H9 (cell line): ENCODE measurements at regions not wholly inside any gene's neighbourhood (a gene's known extent, or its start where the extent isn't known, plus 50 kb on each side); places are given as distances from the start of the nearest gene placed in this dataset.

Source experiments
- DNase-seq: peaks from one replicate; pipeline ENCODE4 v3.0.0-alpha.2; 2017
- H2AFZ ChIP-seq: one replicate; pipeline ENCODE4 v1.6.1; 2013; ENCODE audit warnings: mild to moderate bottlenecking, low read length, control low read depth, moderate library complexity
- H2AK5ac ChIP-seq: 2 replicates; pipeline ENCODE4 v1.6.1; 2013; ENCODE audit warnings: low read length, control low read depth, mixed read lengths; ENCODE audit not compliant: insufficient read length
- H2BK120ac ChIP-seq: one replicate; pipeline ENCODE4 v1.6.1; 2013; ENCODE audit warnings: low read depth, mild to moderate bottlenecking, low read length, control low read depth, inconsistent platforms; ENCODE audit not compliant: poor library complexity, severe bottlenecking
- H2BK12ac ChIP-seq: 2 replicates; pipeline ENCODE4 v1.6.1; 2013; ENCODE audit warnings: low read length, control low read depth, mixed read lengths, low read depth; ENCODE audit not compliant: insufficient read length
- H2BK15ac ChIP-seq: 2 replicates; pipeline ENCODE4 v1.6.1; 2013; ENCODE audit warnings: low read depth, low read length, control low read depth
- H2BK20ac ChIP-seq: one replicate; pipeline ENCODE4 v1.6.1; 2013; ENCODE audit warnings: low read depth, mild to moderate bottlenecking, low read length, control low read depth, inconsistent platforms; ENCODE audit not compliant: poor library complexity, severe bottlenecking
- H2BK5ac ChIP-seq: 2 replicates; pipeline ENCODE4 v1.6.1; 2013; ENCODE audit warnings: low read length, control low read depth, mixed read lengths; ENCODE audit not compliant: insufficient read length
- H3K14ac ChIP-seq: 2 replicates; pipeline ENCODE4 v1.6.1; 2013; ENCODE audit warnings: low read length, control low read depth; ENCODE audit not compliant: insufficient read depth
- H3K18ac ChIP-seq: 2 replicates; pipeline ENCODE4 v1.6.1; 2013; ENCODE audit warnings: low read depth, mild to moderate bottlenecking, mixed read lengths, low read length, control low read depth; ENCODE audit not compliant: insufficient read length
- H3K23ac ChIP-seq: 2 replicates; pipeline ENCODE4 v1.6.1; 2013; ENCODE audit warnings: low read length, control low read depth, mixed read lengths, low read depth; ENCODE audit not compliant: insufficient read length
- H3K23me2 ChIP-seq: 2 replicates; pipeline ENCODE4 v1.6.1; 2013; ENCODE audit warnings: low read depth, mild to moderate bottlenecking, mixed read lengths, low read length, control low read depth; ENCODE audit not compliant: insufficient read length, poor library complexity, severe bottlenecking
- H3K27ac ChIP-seq: 2 replicates; pipeline ENCODE4 v1.5.1; 2013; ENCODE audit warnings: low read length, control low read depth, mixed read lengths, low read depth; ENCODE audit not compliant: insufficient read length
- H3K27me3 ChIP-seq: 2 replicates; pipeline ENCODE4 v1.6.1; 2013; ENCODE audit warnings: low read length, control low read depth, inconsistent platforms; ENCODE audit not compliant: insufficient read depth
- H3K4ac ChIP-seq: 2 replicates; pipeline ENCODE4 v1.6.1; 2013; ENCODE audit warnings: low read depth, mild to moderate bottlenecking, control low read depth, inconsistent platforms, low read length, moderate library complexity
- H3K4me1 ChIP-seq: 2 replicates; pipeline ENCODE4 v1.6.1; 2013; ENCODE audit warnings: low read length, control low read depth, inconsistent platforms; ENCODE audit not compliant: insufficient read depth
- H3K4me2 ChIP-seq: 2 replicates; pipeline ENCODE4 v1.6.1; 2013; ENCODE audit warnings: low read length, control low read depth, mixed read lengths; ENCODE audit not compliant: insufficient read length, insufficient read depth
- H3K56ac ChIP-seq: 2 replicates; pipeline ENCODE4 v1.6.1; 2013; ENCODE audit warnings: low read depth, mild to moderate bottlenecking, mixed read lengths, low read length, control low read depth; ENCODE audit not compliant: insufficient read length
- H3K79me1 ChIP-seq: 2 replicates; pipeline ENCODE4 v1.6.1; 2013; ENCODE audit warnings: low read depth, mild to moderate bottlenecking, moderate library complexity, low read length, control low read depth, inconsistent platforms; ENCODE audit not compliant: insufficient read depth, poor library complexity, severe bottlenecking
- H3K79me2 ChIP-seq: 2 replicates; pipeline ENCODE4 v1.6.1; 2013; ENCODE audit warnings: low read length, control low read depth, inconsistent platforms; ENCODE audit not compliant: insufficient read depth
- H3K9ac ChIP-seq: 2 replicates; pipeline ENCODE4 v1.6.1; 2013; ENCODE audit warnings: low read length, control low read depth, mixed read lengths; ENCODE audit not compliant: insufficient read length; ENCODE audit errors: extremely low read depth
- H3K9me3 ChIP-seq: one replicate; pipeline ENCODE4 v1.6.1; 2013; ENCODE audit warnings: low read depth, low read length, inconsistent platforms; ENCODE audit not compliant: control insufficient read depth
- H3T11ph ChIP-seq: one replicate; pipeline ENCODE4 v1.6.1; 2013; ENCODE audit warnings: mild to moderate bottlenecking, low read length, control low read depth, inconsistent platforms
- H4K20me1 ChIP-seq: one replicate; pipeline ENCODE4 v1.6.1; 2013; ENCODE audit not compliant: control insufficient read depth, insufficient read length, insufficient read depth
- H4K5ac ChIP-seq: 2 replicates; pipeline ENCODE4 v1.6.1; 2013; ENCODE audit warnings: low read depth, mild to moderate bottlenecking, mixed read lengths, low read length, control low read depth; ENCODE audit not compliant: insufficient read length
- H4K8ac ChIP-seq: replicated peaks from 2 replicates; pipeline ENCODE4 v1.6.1; 2013; ENCODE audit warnings: low read length, control low read depth, mixed read lengths, low read depth; ENCODE audit not compliant: insufficient read length
- H4K91ac ChIP-seq: 2 replicates; pipeline ENCODE4 v1.6.1; 2013; ENCODE audit warnings: low read depth, mild to moderate bottlenecking, moderate library complexity, mixed read lengths, low read length, control low read depth; ENCODE audit not compliant: insufficient read length
- H3K27ac Mint-ChIP-seq, 3 experiments: 2 replicates in 2 of 3; 3 replicates in 1 of 3; pipeline ENCODE4 v1.8.0; 2020 to 2021; ENCODE audit warnings: mixed read lengths in 3 of 3, mild to moderate bottlenecking in 1 of 3, moderate library complexity in 1 of 3
- H3K27me3 Mint-ChIP-seq: 2 replicates; pipeline ENCODE4 v1.8.0; 2021; ENCODE audit warnings: low read depth, mild to moderate bottlenecking, moderate library complexity, mixed read lengths
- H3K36me3 Mint-ChIP-seq, 3 experiments: 2 replicates in 2 of 3; 3 replicates in 1 of 3; pipeline ENCODE4 v1.8.0; 2020 to 2021; ENCODE audit warnings: low read depth in 3 of 3, mixed read lengths in 3 of 3; ENCODE audit not compliant: insufficient read depth in 1 of 3
- H3K4me1 Mint-ChIP-seq, 2 experiments: 2 replicates each; pipeline ENCODE4 v1.8.0; 2020; ENCODE audit warnings: mixed read lengths in 2 of 2
- H3K4me3 Mint-ChIP-seq, 2 experiments: 2 replicates in 1 of 2; 3 replicates in 1 of 2; pipeline ENCODE4 v1.8.0; 2020 to 2021; ENCODE audit warnings: mild to moderate bottlenecking in 2 of 2, mixed read lengths in 2 of 2, moderate library complexity in 1 of 2
- H3K9me3 Mint-ChIP-seq, 2 experiments: 2 replicates in 1 of 2; 3 replicates in 1 of 2; pipeline ENCODE4 v1.8.0; 2020; ENCODE audit warnings: mild to moderate bottlenecking in 2 of 2, mixed read lengths in 2 of 2, moderate library complexity in 1 of 2
- CTCF ChIP-seq: fragments of 200-600 bp; sonication (generic); conservative IDR thresholded peaks from 3 replicates; pipeline ENCODE4 v1.8.0; 2021; ENCODE audit warnings: antibody characterized with exemption, mild to moderate bottlenecking
- WGBS: extraction: QIAGEN DNeasy Blood & Tissue Kit; methylation state at CpG from one replicate; pipeline ENCODE4 v1.1.7; 2013; ENCODE audit warnings: missing lambda C conversion rate, low lambda C conversion rate, mixed read lengths; ENCODE audit not compliant: insufficient read length; ENCODE audit errors: extremely low coverage; 5-methylcytosine and 5-hydroxymethylcytosine counted together

DNA sequence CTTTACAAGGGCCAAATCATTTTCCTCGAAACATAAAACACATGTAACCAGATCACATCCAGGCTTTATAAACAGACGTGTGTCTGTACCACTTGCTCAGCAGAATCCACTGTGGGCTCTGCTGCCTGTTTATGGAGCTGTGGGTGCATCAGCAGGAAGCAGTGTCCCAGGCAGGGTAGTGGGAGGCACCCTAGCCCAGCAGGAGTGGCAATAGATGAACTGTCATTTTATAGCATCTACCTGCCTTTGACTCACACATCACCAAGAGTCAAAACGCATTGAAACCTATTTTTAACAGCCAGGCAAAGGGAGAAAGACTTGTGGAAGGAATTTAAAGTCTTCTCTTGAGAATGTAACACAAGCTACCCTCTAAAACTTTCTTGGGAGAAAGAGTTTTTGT, 169.1 kb upstream of the TENM3 start:
- Histone ChIP-seq H3K4me2 (no peak overlapping the region), H3K23me2 (no peaks in the 10 kb centered on the region), H4K91ac (no peak overlapping the region), H3K9me3 (peaks cover 20% of the 10 kb centered on the region), H3K79me1 (no peaks in the 10 kb centered on the region), H4K5ac (no peak overlapping the region), H2BK5ac (no peak overlapping the region), H3K27me3 (no peaks in the 10 kb centered on the region), H3K9ac (no peak overlapping the region), H2AFZ (no peak overlapping the region), H3K18ac (peak overlapping the region; percentile 48), H3K79me2 (no peaks in the 10 kb centered on the region), H2BK20ac (no peak overlapping the region), H2AK5ac (no peak overlapping the region), H2BK120ac (no peak overlapping the region), H2BK12ac (no peak overlapping the region), H3K4me1 (no peaks in the 10 kb centered on the region; the same call in 1 of the 2 replicates), H3K27ac (no peak overlapping the region), H3K4ac (no peak overlapping the region), H3T11ph (no peak overlapping the region), H4K20me1 (no peaks in the 10 kb centered on the region), H4K8ac (no peak overlapping the region), H3K14ac (no peak overlapping the region), H3K56ac (no peak overlapping the region), H3K23ac (no peak overlapping the region), H2BK15ac (no peak overlapping the region)
- DNase-seq = no peak
- H3K27ac Mint-ChIP-seq = peak overlapping the region in 1 of 3 experiments; percentile 36; a peak in 1 of 7 replicates
- H3K4me3 Mint-ChIP-seq = no peak overlapping the region
- TF ChIP-seq CTCF = no peak
- peaks cover 12 to 15% of the 10 kb centered on the region in 2 experiments for H3K4me1 Mint-ChIP-seq
- H3K27me3 Mint-ChIP-seq = no peaks in the 10 kb centered on the region
- peaks cover 11 to 16% of the 10 kb centered on the region in 2 experiments; a peak in 4 of 5 replicates for H3K9me3 Mint-ChIP-seq
- no CpG with 5 or more reads among the region's 3 CpGs for WGBS
- H3K36me3 Mint-ChIP-seq = peaks cover 7 to 23% (median 16%) of the 10 kb centered on the region in 3 experiments
